ENCODE measurements at regions not wholly inside any gene's neighbourhood (a gene's known extent, or its start where the extent isn't known, plus 50 kb on each side); places are given as distances from the start of the nearest gene placed in this dataset.

DNA sequence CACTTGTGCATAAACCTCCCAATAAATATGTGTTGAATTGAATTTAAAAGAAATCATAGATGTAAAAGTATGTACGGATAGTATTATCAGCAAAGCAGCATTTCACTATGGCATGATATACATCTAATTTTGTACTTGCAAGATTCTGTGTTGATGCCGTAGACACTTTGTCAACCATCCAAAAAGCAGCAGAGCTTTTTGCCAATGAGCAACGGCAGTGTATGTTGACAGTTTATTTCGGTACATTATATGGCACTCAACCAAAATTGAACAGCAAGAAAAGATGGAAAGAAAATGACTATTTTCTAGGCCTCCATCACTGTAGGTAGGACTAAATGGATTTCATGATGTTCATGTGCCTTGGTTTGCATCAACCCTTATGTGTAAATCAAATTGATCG, 543.7 kb downstream of the DACH1 start:
- Histone ChIP-seq H3K9me2 (replicated peaks; ENCODE audit: insufficient read depth, low read length) (no peaks in the 10 kb centered on the region), H3K79me2 (ENCODE audit: insufficient read depth, low read length) (no peaks in the 10 kb centered on the region), H3K9me3 (ENCODE audit: insufficient read depth, low read length) (no peaks in the 10 kb centered on the region), H3K9ac (ENCODE audit: low read length) (no peak overlapping the region), H3K27me3 (ENCODE audit: low read length) (no peaks in the 10 kb centered on the region), H2AFZ (ENCODE audit: low read depth, low read length, severe bottlenecking) (no peak overlapping the region), H3K4me3 (ENCODE audit: insufficient read depth, low read length, poor library complexity, severe bottlenecking) (no peak overlapping the region), H4K20me1 (ENCODE audit: low read depth, low read length) (no peaks in the 10 kb centered on the region), H3F3A (ENCODE audit: insufficient read depth) (no peaks in the 10 kb centered on the region), H3K36me3 (ENCODE audit: low read length) (no peaks in the 10 kb centered on the region), H3K27ac (ENCODE audit: low read depth, low read length) (no peak overlapping the region), H3K4me2 (ENCODE audit: low read depth, low read length, poor library complexity, severe bottlenecking) (no peak overlapping the region)
- TF ChIP-seq EZH2phosphoT487 (conservative IDR thresholded peaks at IDR 0.05; ENCODE audit: low read length) (no peak), CTCF (IDR thresholded peaks at IDR 0.05; ENCODE audit: insufficient read depth, low read length, poor library complexity, severe bottlenecking) (no peak)

- H3F3A ChIP-seq (ENCODE audit: insufficient read depth), result no peaks in the 10 kb centered on the region
- H3K9ac ChIP-seq (ENCODE audit: low read length), result no peak overlapping the region
- H2AFZ ChIP-seq (ENCODE audit: low read depth, low read length, severe bottlenecking), result no peak overlapping the region
- no peaks in the 10 kb centered on the region for H3K36me3 ChIP-seq (ENCODE audit: low read length)
- H3K9me3 ChIP-seq (ENCODE audit: insufficient read depth, low read length), result no peaks in the 10 kb centered on the region
- no peak overlapping the region for H3K27ac ChIP-seq (ENCODE audit: low read depth, low read length)
- TF ChIP-seq CTCF (IDR thresholded peaks at IDR 0.05; ENCODE audit: insufficient read depth, low read length, poor library complexity, severe bottlenecking), result peak; percentile 44
- no peak for TF ChIP-seq EZH2phosphoT487 (conservative IDR thresholded peaks at IDR 0.05; ENCODE audit: low read length)
- H3K4me3 ChIP-seq (ENCODE audit: insufficient read depth, low read length, poor library complexity, severe bottlenecking), result no peak overlapping the region
- H3K27me3 ChIP-seq (ENCODE audit: low read length), result no peaks in the 10 kb centered on the region
- H4K20me1 ChIP-seq (ENCODE audit: low read depth, low read length), result no peaks in the 10 kb centered on the region
- H3K4me2 ChIP-seq (ENCODE audit: low read depth, low read length, poor library complexity, severe bottlenecking), result no peak overlapping the region
- H3K9me2 ChIP-seq (replicated peaks; ENCODE audit: insufficient read depth, low read length), result no peaks in the 10 kb centered on the region
- H3K79me2 ChIP-seq (ENCODE audit: insufficient read depth, low read length), result no peaks in the 10 kb centered on the region
These were observed 546.6 kb downstream of the DACH1 start for GRCh38 chr13:71320452-71320851.

DNA sequence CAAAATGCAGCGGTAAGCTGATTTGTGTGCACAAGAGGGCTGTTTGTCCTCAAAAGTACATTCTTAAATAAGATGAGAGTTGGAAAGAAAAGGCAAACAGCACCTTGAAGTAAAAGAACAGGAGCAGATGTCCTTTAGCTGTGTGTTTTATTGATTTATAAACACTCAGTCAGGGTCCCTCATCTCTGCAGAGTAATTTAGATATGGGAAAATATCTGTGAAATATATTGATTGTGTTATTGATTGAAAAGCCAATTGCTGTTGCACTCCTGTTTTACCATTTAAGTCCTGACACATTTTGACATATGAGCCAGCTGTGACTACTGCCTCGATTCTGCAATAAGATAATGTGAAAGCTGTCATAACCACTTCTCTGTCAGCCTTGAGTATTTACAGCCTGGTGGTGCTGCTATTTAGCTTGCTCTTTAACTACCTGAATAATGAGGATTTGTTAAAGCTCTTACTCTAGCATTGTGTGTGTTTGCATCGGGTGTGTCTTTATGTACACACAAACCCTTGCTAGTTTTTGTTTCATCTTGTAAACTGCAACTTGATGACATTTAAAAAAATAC, 550.1 kb downstream of the DACH1 start:
- no peaks in the 10 kb centered on the region for H3K27me3 ChIP-seq (ENCODE audit: low read length)
- no peak overlapping the region for H3K4me2 ChIP-seq (ENCODE audit: low read depth, low read length, poor library complexity, severe bottlenecking)
- no peak overlapping the region for H3K27ac ChIP-seq (ENCODE audit: low read depth, low read length)
- no peaks in the 10 kb centered on the region for H3F3A ChIP-seq (ENCODE audit: insufficient read depth)
- no peak overlapping the region for H3K4me3 ChIP-seq (ENCODE audit: insufficient read depth, low read length, poor library complexity, severe bottlenecking)
- no peaks in the 10 kb centered on the region for H4K20me1 ChIP-seq (ENCODE audit: low read depth, low read length)
- H3K36me3 ChIP-seq (ENCODE audit: low read length), result no peaks in the 10 kb centered on the region
- no peak for TF ChIP-seq CTCF (IDR thresholded peaks at IDR 0.05; ENCODE audit: insufficient read depth, low read length, poor library complexity, severe bottlenecking)
- no peak for TF ChIP-seq EZH2phosphoT487 (conservative IDR thresholded peaks at IDR 0.05; ENCODE audit: low read length)
- no peaks in the 10 kb centered on the region for H3K9me2 ChIP-seq (replicated peaks; ENCODE audit: insufficient read depth, low read length)
- H2AFZ ChIP-seq (ENCODE audit: low read depth, low read length, severe bottlenecking), result no peak overlapping the region
- H3K79me2 ChIP-seq (ENCODE audit: insufficient read depth, low read length), result no peaks in the 10 kb centered on the region
- H3K9me3 ChIP-seq (ENCODE audit: insufficient read depth, low read length), result no peaks in the 10 kb centered on the region
- H3K9ac ChIP-seq (ENCODE audit: low read length), result no peak overlapping the region
